OCI-LY7 (cell line): ENCODE measurements at regions not wholly inside any gene's neighbourhood (a gene's known extent, or its start where the extent isn't known, plus 50 kb on each side); places are given as distances from the start of the nearest gene placed in this dataset.

Source experiments
- BruUV-seq: library from RNA; stranded (reverse); fragments of 400-500 nt; replicated peaks from 2 replicates; lab custom pipeline; 2021; lab: Mats Ljungman, UMichigan
- CTCF ChIA-PET: fragments of 300-600 bp; sonication (Branson Sonifier 250); formaldehyde crosslinking; loops from one replicate; lab custom pipeline; 2022; ENCODE audit warnings: antibody characterized with exemption; ENCODE audit not compliant: unreplicated experiment; lab: Charles Lee
- POLR2A ChIA-PET: fragments of 300-600 bp; sonication (Branson Sonifier 250); formaldehyde crosslinking; loops from one replicate; lab custom pipeline; 2022; ENCODE audit warnings: antibody characterized with exemption; lab: Charles Lee
- DNase-seq: peaks from one replicate; pipeline ENCODE4 v3.0.0-alpha.2; 2015; ENCODE audit warnings: low spot score
- H2AFZ ChIP-seq: fragments of 200-600 bp; sonication (generic), shearing (Covaris generic); 2 replicates; pipeline ENCODE4 v1.6.1; 2014; ENCODE audit warnings: mild to moderate bottlenecking, antibody characterized with exemption, low read length, moderate library complexity
- H3K27ac ChIP-seq: fragments of 200-600 bp; sonication (generic); 2 replicates; pipeline ENCODE4 v1.5.1; 2014; ENCODE audit warnings: mixed run types, low read depth, mild to moderate bottlenecking, moderate library complexity, low read length, inconsistent platforms; ENCODE audit not compliant: poor library complexity, severe bottlenecking
- H3K36me3 ChIP-seq: fragments of 200-600 bp; sonication (generic); 2 replicates; pipeline ENCODE4 v1.6.1; 2014; ENCODE audit warnings: mild to moderate bottlenecking, antibody characterized with exemption, low read length, moderate library complexity, mixed read lengths; ENCODE audit not compliant: insufficient read depth
- H3K4me1 ChIP-seq: fragments of 200-600 bp; sonication (generic); 2 replicates; pipeline ENCODE4 v1.5.1; 2014; ENCODE audit warnings: mild to moderate bottlenecking, low read length; ENCODE audit not compliant: insufficient read depth, poor library complexity, severe bottlenecking
- H3K4me2 ChIP-seq: fragments of 200-600 bp; sonication (generic); 2 replicates; pipeline ENCODE4 v1.6.1; 2014; ENCODE audit warnings: mild to moderate bottlenecking, low read length
- H3K4me3 ChIP-seq: fragments of 200-600 bp; sonication (generic); 2 replicates; pipeline ENCODE4 v1.5.1; 2014; ENCODE audit warnings: mild to moderate bottlenecking, low read depth, low read length; ENCODE audit not compliant: poor library complexity, severe bottlenecking
- H3K79me2 ChIP-seq: fragments of 200-600 bp; sonication (generic); 2 replicates; pipeline ENCODE4 v1.6.1; 2016; ENCODE audit warnings: low read depth, mild to moderate bottlenecking, low read length, moderate library complexity, mixed read lengths; ENCODE audit not compliant: insufficient read depth
- H3K9me2 ChIP-seq: fragments of 200-600 bp; sonication (generic); 2 replicates; pipeline ENCODE4 v1.6.1; 2016; ENCODE audit warnings: mild to moderate bottlenecking, low read length, mixed read lengths; ENCODE audit not compliant: insufficient read depth
- H3K9me3 ChIP-seq: fragments of 200-600 bp; sonication (generic); 2 replicates; pipeline ENCODE4 v1.6.1; 2014; ENCODE audit warnings: mild to moderate bottlenecking, mixed run types, low read length, mixed read lengths
- H4K20me1 ChIP-seq: fragments of 200-600 bp; sonication (generic); 2 replicates; pipeline ENCODE4 v1.6.1; 2014; ENCODE audit warnings: mild to moderate bottlenecking, antibody characterized with exemption, low read length, moderate library complexity, mixed read lengths; ENCODE audit not compliant: insufficient read depth
- CTCF ChIP-seq: fragments of 200-600 bp; sonication (generic); conservative IDR thresholded peaks from 2 replicates; pipeline ENCODE4 v1.5.1; 2014; ENCODE audit warnings: mild to moderate bottlenecking, antibody characterized with exemption, low read length, moderate library complexity, mixed read lengths
- EZH2phosphoT487 ChIP-seq: fragments of 200-600 bp; sonication (generic); IDR thresholded peaks from 2 replicates; pipeline ENCODE4 v1.6.1; 2018; ENCODE audit warnings: low read depth, borderline replicate concordance, mild to moderate bottlenecking, mixed run types, antibody characterized with exemption, low read length, moderate library complexity, mixed read lengths
- intact Hi-C: fragments of 100-400 bp; cut with micrococcal nuclease; formaldehyde crosslinking; loops from one replicate; pipeline ENCODE4 v1.10.0; 2022; ENCODE audit not compliant: unreplicated experiment

- intact Hi-C loops: no loop called here
- H3K4me1 ChIP-seq: no peaks in the 10 kb centered on the region
- CTCF ChIA-PET: no interaction called here
These were observed 301.6 kb upstream of the ADGRB3 start for GRCh38 chr6:68333442-68333841.

GRCh38 chr6:68328156-68328555 is 306.9 kb upstream of the ADGRB3 start:
- H3K4me3 ChIP-seq: no peak overlapping the region
- H3K4me2 ChIP-seq: no peak overlapping the region
- no peak overlapping the region for H2AFZ ChIP-seq
- intact Hi-C loops: no loop called here
- no peak for TF ChIP-seq EZH2phosphoT487
- TF ChIP-seq CTCF: no peak
- no peaks in the 10 kb centered on the region for H3K9me2 ChIP-seq
- no peaks in the 10 kb centered on the region for H3K9me3 ChIP-seq
- no peak overlapping the region for H3K27ac ChIP-seq
- H4K20me1 ChIP-seq: no peaks in the 10 kb centered on the region
- H3K4me1 ChIP-seq: no peaks in the 10 kb centered on the region
- no peak for DNase-seq
- POLR2A ChIA-PET: interaction anchor here (0.6 kb wide), 1 partner anchor 768 kb away, joined by 6 read pairs; no protein-coding TSS in a partner anchor
- no peaks in the 10 kb centered on the region for H3K36me3 ChIP-seq
- no TSS peak for BruUV-seq
- CTCF ChIA-PET: no interaction called here
- H3K79me2 ChIP-seq: no peaks in the 10 kb centered on the region

More at GRCh38 chr6:68333442-68333841, 301.6 kb upstream of the ADGRB3 start:
- DNase-seq: no peak
- H3K4me3 ChIP-seq: no peak overlapping the region
- no peaks in the 10 kb centered on the region for H4K20me1 ChIP-seq
- H3K4me2 ChIP-seq: no peak overlapping the region
- TF ChIP-seq EZH2phosphoT487 (no peak), CTCF (no peak)
- no peaks in the 10 kb centered on the region for H3K9me2 ChIP-seq
- no peak overlapping the region for H2AFZ ChIP-seq
- no TSS peak for BruUV-seq
- H3K9me3 ChIP-seq: no peaks in the 10 kb centered on the region
- no peaks in the 10 kb centered on the region for H3K36me3 ChIP-seq
- no peaks in the 10 kb centered on the region for H3K79me2 ChIP-seq
- POLR2A ChIA-PET: no interaction called here
- H3K27ac ChIP-seq: no peak overlapping the region

- H3K9me2 ChIP-seq: no peaks in the 10 kb centered on the region
- H3K9me3 ChIP-seq: no peaks in the 10 kb centered on the region
- ChIA-PET CTCF (no interaction called here), POLR2A (no interaction called here)
- BruUV-seq: no TSS peak
- DNase-seq: no peak
- no peak overlapping the region for H2AFZ ChIP-seq
- H4K20me1 ChIP-seq: no peaks in the 10 kb centered on the region
- no peak overlapping the region for H3K4me2 ChIP-seq
- intact Hi-C loops: no loop called here
- no peak overlapping the region for H3K4me3 ChIP-seq
- no peaks in the 10 kb centered on the region for H3K79me2 ChIP-seq
- no peaks in the 10 kb centered on the region for H3K36me3 ChIP-seq
- H3K27ac ChIP-seq: no peak overlapping the region
- TF ChIP-seq EZH2phosphoT487 (no peak), CTCF (no peak)
- no peaks in the 10 kb centered on the region for H3K4me1 ChIP-seq
These were observed 308.3 kb upstream of the ADGRB3 start for GRCh38 chr6:68326762-68327161.
